ENCODE measurements at regions not wholly inside any gene's neighbourhood (a gene's known extent, or its start where the extent isn't known, plus 50 kb on each side); places are given as distances from the start of the nearest gene placed in this dataset.

GRCh38 chr4:131046821-131047220 is 1950.9 kb downstream of the C4orf33 start:
- H3K27me3 ChIP-seq (ENCODE audit: control insufficient read depth in 4 of 4, insufficient read depth in 4 of 4, low read length in 3 of 4): no peaks in the 10 kb centered on the region
- TF ChIP-seq RXRA (IDR thresholded peaks at IDR 0.05): no peak
- TF ChIP-seq ZBTB33 (IDR thresholded peaks at IDR 0.05): no peak
- H3K4me3 ChIP-seq (ENCODE audit: low read depth in 1 of 3, low read length in 3 of 3): no peak overlapping the region
- H3K27ac ChIP-seq (ENCODE audit: low read depth in 1 of 2, low read length in 2 of 2): no peak overlapping the region
- H3K9ac ChIP-seq (ENCODE audit: low read depth in 1 of 2, low read length in 2 of 2): no peak overlapping the region
- WGBS: 94% methylated on average over 4 of the region's 4 CpGs
- no peaks in the 10 kb centered on the region for H3K36me3 ChIP-seq (ENCODE audit: control insufficient read depth in 4 of 4, insufficient read depth in 3 of 4, low read depth in 1 of 4, low read length in 3 of 4)
- DNase-seq (ENCODE audit: low spot score): no peak
- H3K4me1 ChIP-seq (ENCODE audit: control insufficient read depth in 4 of 4, insufficient read depth in 4 of 4, low read length in 3 of 4): no peaks in the 10 kb centered on the region
- H3K9me3 ChIP-seq (ENCODE audit: control insufficient read depth in 4 of 4, low read length in 3 of 4): no peaks in the 10 kb centered on the region

- no peaks in the 10 kb centered on the region for H3K36me3 ChIP-seq (ENCODE audit: control insufficient read depth in 4 of 4, insufficient read depth in 3 of 4, low read depth in 1 of 4, low read length in 3 of 4)
- no peak overlapping the region for H3K27ac ChIP-seq (ENCODE audit: low read depth in 1 of 2, low read length in 2 of 2)
- DNase-seq (ENCODE audit: low spot score): no peak
- H3K4me1 ChIP-seq (ENCODE audit: control insufficient read depth in 4 of 4, insufficient read depth in 4 of 4, low read length in 3 of 4): no peaks in the 10 kb centered on the region
- no peaks in the 10 kb centered on the region for H3K9me3 ChIP-seq (ENCODE audit: control insufficient read depth in 4 of 4, low read length in 3 of 4)
- no peak overlapping the region for H3K4me3 ChIP-seq (ENCODE audit: low read depth in 1 of 3, low read length in 3 of 3)
- no peak for TF ChIP-seq NR2F2 (IDR thresholded peaks at IDR 0.05)
- 87% methylated on average over 2 of the region's 2 CpGs for WGBS
- H3K27me3 ChIP-seq (ENCODE audit: control insufficient read depth in 4 of 4, insufficient read depth in 4 of 4, low read length in 3 of 4): no peaks in the 10 kb centered on the region
- no peak overlapping the region for H3K9ac ChIP-seq (ENCODE audit: low read depth in 1 of 2, low read length in 2 of 2)
These were observed 1956.7 kb downstream of the C4orf33 start for GRCh38 chr4:131052646-131053045.

GRCh38 chr4:131054489-131055019 is 1958.6 kb downstream of the C4orf33 start:
- Histone ChIP-seq H3K9me3 (ENCODE audit: control insufficient read depth in 4 of 4, low read length in 3 of 4) (no peaks in the 10 kb centered on the region), H3K4me3 (ENCODE audit: low read depth in 1 of 3, low read length in 3 of 3) (no peak overlapping the region), H3K27ac (ENCODE audit: low read depth in 1 of 2, low read length in 2 of 2) (no peak overlapping the region), H3K27me3 (ENCODE audit: control insufficient read depth in 4 of 4, insufficient read depth in 4 of 4, low read length in 3 of 4) (no peaks in the 10 kb centered on the region), H3K9ac (ENCODE audit: low read depth in 1 of 2, low read length in 2 of 2) (no peak overlapping the region), H3K36me3 (ENCODE audit: control insufficient read depth in 4 of 4, insufficient read depth in 3 of 4, low read depth in 1 of 4, low read length in 3 of 4) (no peaks in the 10 kb centered on the region), H3K4me1 (ENCODE audit: control insufficient read depth in 4 of 4, insufficient read depth in 4 of 4, low read length in 3 of 4) (no peaks in the 10 kb centered on the region)
- DNase-seq (ENCODE audit: low spot score): no peak
- 75% methylated on average over 8 of the region's 8 CpGs for WGBS
- TF ChIP-seq NR2F2 (IDR thresholded peaks at IDR 0.05): no peak
- TF ChIP-seq YY1 (IDR thresholded peaks at IDR 0.05): no peak
- no peak for TF ChIP-seq FOXA2 (IDR thresholded peaks at IDR 0.05)
- no peak for TF ChIP-seq MAX (IDR thresholded peaks at IDR 0.05)
- no peak for TF ChIP-seq FOXA1 (IDR thresholded peaks at IDR 0.05)
- no peak for TF ChIP-seq ATF3 (IDR thresholded peaks at IDR 0.05)
- TF ChIP-seq HNF4G (IDR thresholded peaks at IDR 0.05): no peak
- no peak for TF ChIP-seq REST (IDR thresholded peaks at IDR 0.05)
- no peak for TF ChIP-seq GABPA (IDR thresholded peaks at IDR 0.05 in 1 of 2, conservative IDR thresholded peaks at IDR 0.05 in 1 of 2)
- TF ChIP-seq TAF1 (conservative IDR thresholded peaks at IDR 0.05): no peak
- no peak for TF ChIP-seq ZBTB33 (IDR thresholded peaks at IDR 0.05)
- no peak for TF ChIP-seq EGR1 (IDR thresholded peaks at IDR 0.05; ENCODE audit: low read depth in 2 of 2)
- TF ChIP-seq CTCF (IDR thresholded peaks at IDR 0.05; ENCODE audit: low read depth, low read length, missing input control): no peak
- TF ChIP-seq RXRA (IDR thresholded peaks at IDR 0.05): no peak
- TF ChIP-seq HNF4A (conservative IDR thresholded peaks at IDR 0.05): no peak
- no peak for TF ChIP-seq SP1 (IDR thresholded peaks at IDR 0.05)
- TF ChIP-seq JUND (IDR thresholded peaks at IDR 0.05): no peak
- TF ChIP-seq RAD21 (IDR thresholded peaks at IDR 0.05): no peak
